ENCODE measurements at regions not wholly inside any gene's neighbourhood (a gene's known extent, or its start where the extent isn't known, plus 50 kb on each side); places are given as distances from the start of the nearest gene placed in this dataset.

- no peak overlapping the region for H3K4me2 ChIP-seq (ENCODE audit: control insufficient read depth, insufficient read depth)
- SMC1A ChIA-PET (ENCODE audit: uncharacterized antibody, unreplicated experiment) = no interaction called here
- DNase-seq (ENCODE audit: low read depth, low spot score) (no peak), ATAC-seq (no peak), FAIRE-seq (no peak)
- no peak overlapping the region for H3K27ac ChIP-seq (ENCODE audit: control insufficient read depth, insufficient read depth)
- H3K79me2 ChIP-seq (ENCODE audit: control insufficient read depth, insufficient read depth, low read length) = no peaks in the 10 kb centered on the region
- no peaks in the 10 kb centered on the region for H3K9me3 ChIP-seq (replicated peaks; ENCODE audit: control insufficient read depth, insufficient read depth, low read length)
- no TSS peak for BruUV-seq (replicated peaks)
- RAD21 ChIA-PET (ENCODE audit: unreplicated experiment) = no interaction called here
- H4K20me1 ChIP-seq (ENCODE audit: control insufficient read depth, insufficient read depth) = no peaks in the 10 kb centered on the region
- CTCF ChIA-PET = no interaction called here
- H3K4me3 ChIP-seq = no peak overlapping the region
- H3K36me3 ChIP-seq (ENCODE audit: control insufficient read depth in 2 of 2, insufficient read depth in 2 of 2, low read length in 1 of 2) = no peaks in the 10 kb centered on the region
- intact Hi-C loops (cut with micrococcal nuclease; ENCODE audit: unreplicated experiment) = no loop called here
- H2AFZ ChIP-seq (ENCODE audit: control insufficient read depth, low read depth, low read length) = no peak overlapping the region
- 48% methylated on average over 10 of the region's 10 CpGs for WGBS (ENCODE audit: insufficient coverage, insufficient replicate concordance, low lambda C conversion rate, missing lambda C conversion rate)
- H3K9ac ChIP-seq (ENCODE audit: control insufficient read depth, insufficient read depth, low read length) = no peak overlapping the region
- TF ChIP-seq TBL1XR1 (IDR thresholded peaks at IDR 0.05; ENCODE audit: low read depth, low read length) = no peak
- TF ChIP-seq POLR2AphosphoS5 (IDR thresholded peaks at IDR 0.05; ENCODE audit: low read length) = no peak
- no peak for TF ChIP-seq ZZZ3 (IDR thresholded peaks at IDR 0.05; ENCODE audit: control insufficient read depth, insufficient read length, low read depth)
- no peak for TF ChIP-seq NFYB (IDR thresholded peaks at IDR 0.05; ENCODE audit: insufficient read depth, low read depth, low read length)
- no peak for TF ChIP-seq BCLAF1 (IDR thresholded peaks at IDR 0.05)
- TF ChIP-seq POU2F2 (IDR thresholded peaks at IDR 0.05; ENCODE audit: borderline replicate concordance, low read depth, low read length) = no peak
- TF ChIP-seq YBX1 (IDR thresholded peaks at IDR 0.05) = no peak
- no peak for TF ChIP-seq ZBTB33 (IDR thresholded peaks at IDR 0.05)
- TF ChIP-seq CREM (IDR thresholded peaks at IDR 0.05; ENCODE audit: low read depth) = no peak
- TF ChIP-seq EED (IDR thresholded peaks at IDR 0.05; ENCODE audit: low read depth) = no peak
- no peak for TF ChIP-seq SMC3 (IDR thresholded peaks at IDR 0.05; ENCODE audit: borderline replicate concordance, low read length)
- POLR2A ChIA-PET = no interaction called here
- no peaks in the 10 kb centered on the region for H3K4me1 ChIP-seq (ENCODE audit: control insufficient read depth, insufficient read depth, low read length)
- H3K27me3 ChIP-seq (replicated peaks in 1 of 2; ENCODE audit: control insufficient read depth in 2 of 2, insufficient read depth in 2 of 2, low read length in 1 of 2) = no peaks in the 10 kb centered on the region; a peak in 1 of 4 replicates
- in situ Hi-C loops (cut with MboI) = no loop called here
Observed at GRCh38 chr20:22861990-22862389, 173.1 kb upstream of the SSTR4 start.

All from GM12878 (cell line).